Left renal cortex interstitium (tissue), 4 donors: ENCODE measurements at regions not wholly inside any gene's neighbourhood (a gene's known extent, or its start where the extent isn't known, plus 50 kb on each side); places are given as distances from the start of the nearest gene placed in this dataset.

Source experiments
- DNase-seq, 4 donors: peaks; one replicate each; pipeline ENCODE4 v3.0.0-alpha.2; 2013; ENCODE audit warnings: low read depth in 4 of 4, low spot score in 2 of 4, missing footprints in 1 of 4

DNA sequence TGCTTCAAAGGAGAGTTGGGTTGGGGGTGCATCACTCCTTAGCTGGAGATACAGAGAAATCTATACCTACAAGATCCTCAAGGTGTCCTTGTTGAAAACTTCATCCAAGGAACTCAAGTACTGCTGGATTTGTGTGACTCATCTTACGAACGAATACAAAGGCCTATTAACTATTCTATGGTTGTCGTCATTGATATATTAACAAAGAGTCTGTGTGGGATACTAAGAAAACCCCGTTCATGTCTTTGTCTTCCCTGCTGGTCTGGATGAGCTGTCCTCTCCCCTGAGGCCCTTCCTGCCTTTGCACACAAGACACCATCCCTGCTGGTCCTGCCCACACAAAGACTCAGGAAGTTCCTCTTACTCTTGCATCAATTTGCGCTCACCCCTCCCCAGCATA lies 54.9 kb upstream of the IRF2 start:
- DNase-seq = no peak

- DNase-seq = no peak
Measured at GRCh38 chr4:184528713-184529112, 54.4 kb upstream of the IRF2 start.

GRCh38 chr4:184528051-184528450 lies 53.7 kb upstream of the IRF2 start:
- no peak for DNase-seq

DNA sequence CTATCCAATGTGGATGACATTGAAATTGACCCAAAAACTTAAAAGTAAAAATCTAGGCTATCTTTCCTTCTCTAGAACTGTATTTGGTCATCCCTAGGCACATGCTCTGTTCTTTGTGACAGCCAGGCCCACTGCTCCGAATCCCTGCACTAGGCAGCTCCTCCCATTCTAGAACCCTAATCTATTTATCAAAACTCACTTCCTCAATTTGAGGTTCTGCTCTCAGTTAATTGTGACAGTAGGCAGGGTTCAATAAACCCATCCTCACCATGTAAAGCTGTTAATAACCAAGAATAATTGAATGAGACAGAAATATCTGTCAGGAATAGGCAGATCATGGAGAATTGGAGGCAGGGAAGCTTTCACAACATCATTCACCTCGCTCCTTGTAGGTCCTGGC lies 51.9 kb upstream of the IRF2 start:
- DNase-seq = no peak
